Fibroblast of villous mesenchyme (primary cell): ENCODE measurements at regions not wholly inside any gene's neighbourhood (a gene's known extent, or its start where the extent isn't known, plus 50 kb on each side); places are given as distances from the start of the nearest gene placed in this dataset.
A peak's percentile ranks its signal among the peaks of the same experiment; 100 is the strongest.

Source experiments
- DNase-seq: peaks from one replicate; pipeline ENCODE4 v3.0.0-alpha.2; 2010; ENCODE audit warnings: low read depth
- H3K4me3 ChIP-seq: 2 replicates; pipeline ENCODE4 v1.5.1; 2011; ENCODE audit warnings: low read depth, mild to moderate bottlenecking, low read length
- CTCF ChIP-seq: IDR thresholded peaks from 2 replicates; pipeline ENCODE4 v1.5.1; 2012; ENCODE audit warnings: low read depth, mild to moderate bottlenecking, low read length; ENCODE audit not compliant: insufficient read depth

DNA sequence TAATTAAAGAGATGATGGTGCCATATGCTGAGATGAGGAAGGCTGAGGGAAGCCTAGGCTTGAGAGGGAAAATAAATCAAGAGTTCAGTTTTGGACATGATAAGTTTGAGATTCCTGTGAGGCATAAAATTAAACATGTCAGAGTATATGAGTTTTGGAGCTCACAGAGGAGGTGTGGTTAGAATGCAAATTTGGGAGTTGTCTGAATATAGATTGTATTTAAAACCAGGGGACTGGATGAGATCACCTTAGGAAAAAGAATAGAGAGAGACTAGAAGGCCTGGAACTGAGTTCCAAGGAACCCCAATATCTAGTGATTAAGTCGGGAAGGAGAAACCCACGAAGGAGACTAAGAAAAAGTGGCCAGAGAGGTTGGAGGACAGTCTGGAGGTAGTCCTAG lies 65.5 kb downstream of the FRMPD3 start:
- DNase-seq, result no peak
- no peak for TF ChIP-seq CTCF
- H3K4me3 ChIP-seq, result no peak overlapping the region

DNA sequence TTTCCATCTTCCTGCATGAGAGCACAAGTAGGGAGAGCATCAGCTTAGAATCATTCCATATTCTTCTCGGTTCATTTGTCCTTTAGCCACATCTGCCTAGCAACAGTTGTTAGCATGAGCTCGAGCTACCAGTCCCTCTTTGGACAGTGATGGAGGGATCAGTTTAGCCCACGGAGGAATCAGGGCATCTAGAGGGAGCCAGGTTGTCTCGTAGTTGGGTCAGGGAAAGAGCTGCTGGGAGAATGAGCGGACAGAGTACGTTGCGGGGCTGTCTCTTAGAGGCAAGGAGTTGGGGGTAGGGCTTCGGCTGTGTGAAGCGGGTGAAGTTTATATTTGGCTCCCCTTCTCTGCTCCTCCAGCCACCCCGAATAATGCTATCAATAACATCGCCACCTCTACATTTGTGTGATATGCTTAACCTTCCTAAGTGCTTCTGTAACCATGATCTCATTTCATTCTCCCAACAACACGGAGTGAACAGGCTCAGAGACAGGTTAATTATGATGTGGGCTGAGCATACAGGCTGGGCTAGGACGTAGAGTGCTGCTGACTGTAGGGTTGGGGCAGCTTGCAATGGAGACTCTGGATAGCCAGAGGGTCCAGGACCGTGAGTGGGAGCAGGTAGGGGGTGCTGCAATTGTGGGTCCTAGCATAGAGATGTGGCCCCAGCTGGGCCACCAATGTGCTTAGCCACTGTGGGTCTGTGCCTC lies 72.6 kb downstream of the FRMPD3 start:
- no peak overlapping the region for H3K4me3 ChIP-seq
- DNase-seq, result no peak
- no peak for TF ChIP-seq CTCF

GRCh38 chrX:107522901-107523300 lies 73.4 kb downstream of the FRMPD3 start:
- TF ChIP-seq CTCF, result no peak
- no peak overlapping the region for H3K4me3 ChIP-seq
- no peak for DNase-seq

DNA sequence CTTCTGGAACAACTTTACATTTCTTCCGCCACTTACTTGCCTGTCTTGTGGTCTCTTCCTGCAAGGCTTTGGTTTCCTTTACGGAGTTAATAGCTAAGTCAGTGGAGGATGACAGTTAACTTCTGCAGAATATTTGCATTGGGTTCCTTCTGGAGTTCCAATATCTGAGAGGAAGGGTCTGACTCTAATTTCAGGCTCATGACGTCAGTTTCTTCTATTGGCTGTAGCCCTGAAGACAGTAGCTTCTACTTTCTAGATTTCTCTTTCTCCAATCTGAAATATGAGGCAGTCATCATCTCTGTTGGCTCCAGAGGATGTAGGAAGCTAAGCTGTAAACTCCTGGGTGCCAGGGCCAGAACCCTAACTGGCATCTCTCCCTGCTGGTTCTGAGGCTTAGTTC lies 76.7 kb downstream of the FRMPD3 start:
- no peak overlapping the region for H3K4me3 ChIP-seq
- TF ChIP-seq CTCF, result no peak
- DNase-seq, result no peak

DNA sequence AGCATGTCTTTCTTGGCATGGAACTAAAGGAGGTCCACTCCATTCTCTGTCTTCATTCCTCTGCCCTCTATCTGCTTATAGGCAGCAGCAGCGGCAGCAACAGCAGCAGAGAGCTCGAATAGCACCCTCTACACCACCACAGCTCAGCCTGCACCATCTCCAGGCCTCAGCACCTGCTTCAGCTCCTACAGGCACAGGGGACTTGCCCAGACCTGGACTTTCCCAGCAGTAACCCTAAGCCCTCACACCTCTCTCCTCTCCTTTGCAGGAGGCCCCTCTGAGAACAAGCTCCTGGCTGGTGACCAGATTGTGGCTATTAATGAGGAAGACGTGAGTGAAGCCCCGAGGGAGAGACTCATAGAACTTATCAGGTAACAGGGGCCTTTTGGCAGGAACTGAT lies 80.7 kb downstream of the FRMPD3 start:
- TF ChIP-seq CTCF, result no peak
- no peak overlapping the region for H3K4me3 ChIP-seq
- no peak for DNase-seq

DNA sequence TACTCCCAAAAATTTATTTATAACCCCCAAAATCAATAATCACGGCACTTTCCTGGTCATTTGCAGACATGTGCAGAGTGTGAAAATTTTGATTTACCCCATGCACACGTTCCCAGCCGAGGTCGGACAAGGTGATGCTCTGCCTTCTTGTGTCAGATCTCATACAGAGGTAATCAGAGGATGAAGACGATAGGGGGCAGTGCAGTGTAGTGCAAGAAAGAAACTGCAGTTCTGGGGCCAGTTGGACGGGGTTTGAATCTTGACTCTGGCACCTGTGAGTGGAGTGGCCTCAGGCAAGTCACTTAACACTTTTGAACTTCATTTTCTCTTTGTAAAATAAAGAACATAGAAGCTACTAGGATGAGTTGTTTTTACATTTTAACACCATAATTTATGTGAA lies 88.4 kb downstream of the FRMPD3 start:
- peak; percentile 53 for DNase-seq
- TF ChIP-seq CTCF, result peak; percentile 63
- no peak overlapping the region for H3K4me3 ChIP-seq

DNA sequence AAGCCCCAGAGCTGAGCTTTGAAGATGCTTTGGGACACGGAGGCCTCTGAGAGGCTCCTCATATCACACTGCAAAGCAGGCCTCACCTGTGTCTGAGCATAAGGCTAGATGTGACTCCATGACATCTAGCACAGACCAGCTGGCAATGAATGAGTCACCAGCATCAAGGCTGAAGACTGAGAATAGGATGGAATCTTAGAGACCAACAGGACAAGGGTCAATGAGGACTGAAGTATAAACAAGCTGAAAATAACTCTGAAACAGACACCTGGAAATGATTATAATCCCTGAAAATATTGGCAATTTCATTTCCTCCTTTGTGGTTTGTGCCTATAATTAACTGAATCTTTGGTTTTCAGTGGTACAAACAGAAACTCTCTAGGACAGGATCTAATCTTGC lies 87.1 kb upstream of the PRPS1 start:
- H3K4me3 ChIP-seq, result no peak overlapping the region
- no peak for DNase-seq
- no peak for TF ChIP-seq CTCF
